Spleen (tissue), 11 donors: ENCODE measurements at regions not wholly inside any gene's neighbourhood (a gene's known extent, or its start where the extent isn't known, plus 50 kb on each side); places are given as distances from the start of the nearest gene placed in this dataset.

Experiments used
- DNase-seq: peaks from one replicate; pipeline ENCODE4 v3.0.0-alpha.2; 2020
- H3K27ac ChIP-seq, 8 donors: fragments of 200-600 bp; sonication (generic) in 7 of 8; 1 replicate in 4 of 8; 2 replicates in 4 of 8; pipeline versions ENCODE4 v1.5.0 to v1.8.0; 2016 to 2021; ENCODE audit warnings: inconsistent platforms in 4 of 8, mild to moderate bottlenecking in 4 of 8, moderate library complexity in 1 of 8
- H3K27me3 ChIP-seq, 7 donors: fragments of 200-600 bp; sonication (generic) in 6 of 7; replicated peaks in 1 of 7; 1 replicate in 4 of 7; 2 replicates in 3 of 7; pipeline versions ENCODE4 v1.5.0 to v1.8.0; 2016 to 2021; ENCODE audit warnings: inconsistent platforms in 3 of 7, mild to moderate bottlenecking in 1 of 7
- H3K36me3 ChIP-seq, 6 donors: fragments of 200-600 bp; sonication (generic) in 5 of 6; 1 replicate in 4 of 6; 2 replicates in 2 of 6; pipeline versions ENCODE4 v1.5.0 to v1.8.0; 2016 to 2021; ENCODE audit warnings: inconsistent platforms in 2 of 6
- H3K4me1 ChIP-seq, 6 donors: fragments of 200-600 bp; sonication (generic) in 5 of 6; 1 replicate in 3 of 6; 2 replicates in 3 of 6; pipeline versions ENCODE4 v1.5.0 to v1.8.0; 2016 to 2021; ENCODE audit warnings: inconsistent platforms in 3 of 6
- H3K4me3 ChIP-seq, 8 donors: fragments of 200-600 bp; sonication (generic) in 7 of 8; 1 replicate in 4 of 8; 2 replicates in 4 of 8; pipeline versions ENCODE4 v1.5.0 to v1.8.0; 2016 to 2021; ENCODE audit warnings: inconsistent platforms in 4 of 8, mild to moderate bottlenecking in 4 of 8, moderate library complexity in 2 of 8
- H3K9me3 ChIP-seq, 8 donors: fragments of 200-600 bp; sonication (generic) in 7 of 8; 1 replicate in 4 of 8; 2 replicates in 4 of 8; pipeline versions ENCODE4 v1.5.0 to v1.8.0; 2016 to 2021; ENCODE audit warnings: inconsistent platforms in 4 of 8
- POLR2A ChIP-seq, 3 donors: fragments of 450-650 bp; IDR thresholded peaks; one replicate each; pipeline ENCODE4 v1.5.1; 2017; ENCODE audit warnings: antibody characterized with exemption in 3 of 3, mild to moderate bottlenecking in 1 of 3
- POLR2AphosphoS5 ChIP-seq, 3 donors: sonication (generic); formaldehyde crosslinking; IDR thresholded peaks; one replicate each; pipeline ENCODE4 v1.5.1; 2017; ENCODE audit warnings: antibody characterized with exemption in 3 of 3
- WGBS, 5 donors: extraction: QIAGEN DNeasy Blood & Tissue Kit in 3 of 5; methylation state at CpG; one replicate each; pipeline versions ENCODE4 v1.1.5 to v1.1.7; 2013 to 2018; 5-methylcytosine and 5-hydroxymethylcytosine counted together
- intact Hi-C: fragments of 100-400 bp; cut with DNase I; formaldehyde crosslinking; loops from one replicate; pipeline ENCODE4 v1.15.0; 2023; ENCODE audit warnings: low total_unique reads
- TF ChIP-seq, protein P1 (sequence below), 11 experiments: fragments of 200-600 bp in 7 of 11; fragments of 450-650 bp in 4 of 11; sonication (generic) in 4 of 11; IDR thresholded peaks in 8 of 11; conservative IDR thresholded peaks in 3 of 11; 1 replicate in 7 of 11; 2 replicates in 4 of 11; pipeline versions ENCODE4 v1.4.0 to v1.8.0; 2016 to 2021; ENCODE audit warnings: antibody characterized with exemption in 11 of 11, inconsistent platforms in 4 of 11, mild to moderate bottlenecking in 1 of 11
- donor health status: healthy with polysubstance abuse.
- donor health status: DM: no; HTN: no; CAD: no; lungs with moderate emphysema.
- donor health status: DM: no; HTN: no; CAD: no.
- donor health status: Bipolar disorder and iron deficiency.
- donor health status: healthy.
- donor health status: DM: no; HTN: no; CAD: no.
- donor health status: DM: yes; HTN: yes; CAD: no.

DNA sequence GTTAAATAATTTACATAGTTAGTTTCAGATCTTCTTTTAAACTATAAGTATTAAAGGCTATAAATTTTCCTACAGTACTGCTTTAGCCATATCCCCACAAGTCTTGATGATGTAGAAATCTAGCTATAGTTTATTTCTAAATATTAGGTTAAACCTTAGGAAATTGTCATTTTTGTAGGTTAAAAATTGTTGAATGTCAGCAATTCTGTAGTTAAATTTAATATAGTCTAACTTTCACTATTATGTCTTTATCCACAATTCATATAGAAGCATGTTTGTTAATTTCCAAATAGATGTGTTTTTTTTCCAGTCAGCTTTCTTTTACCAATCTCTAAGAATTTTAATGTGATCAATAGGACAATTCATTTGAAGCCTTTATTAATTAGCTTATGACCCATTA lies 199.7 kb downstream of the ETAA1 start:
- Histone ChIP-seq H3K36me3 (no peaks in the 10 kb centered on the region), H3K27me3 (no peaks in the 10 kb centered on the region), H3K9me3 (peaks cover 0 to 44% (median 35%) of the 10 kb centered on the region in 8 donors), H3K4me1 (no peaks in the 10 kb centered on the region), H3K4me3 (no peak overlapping the region), H3K27ac (no peak overlapping the region)
- TF ChIP-seq, protein P1, sequence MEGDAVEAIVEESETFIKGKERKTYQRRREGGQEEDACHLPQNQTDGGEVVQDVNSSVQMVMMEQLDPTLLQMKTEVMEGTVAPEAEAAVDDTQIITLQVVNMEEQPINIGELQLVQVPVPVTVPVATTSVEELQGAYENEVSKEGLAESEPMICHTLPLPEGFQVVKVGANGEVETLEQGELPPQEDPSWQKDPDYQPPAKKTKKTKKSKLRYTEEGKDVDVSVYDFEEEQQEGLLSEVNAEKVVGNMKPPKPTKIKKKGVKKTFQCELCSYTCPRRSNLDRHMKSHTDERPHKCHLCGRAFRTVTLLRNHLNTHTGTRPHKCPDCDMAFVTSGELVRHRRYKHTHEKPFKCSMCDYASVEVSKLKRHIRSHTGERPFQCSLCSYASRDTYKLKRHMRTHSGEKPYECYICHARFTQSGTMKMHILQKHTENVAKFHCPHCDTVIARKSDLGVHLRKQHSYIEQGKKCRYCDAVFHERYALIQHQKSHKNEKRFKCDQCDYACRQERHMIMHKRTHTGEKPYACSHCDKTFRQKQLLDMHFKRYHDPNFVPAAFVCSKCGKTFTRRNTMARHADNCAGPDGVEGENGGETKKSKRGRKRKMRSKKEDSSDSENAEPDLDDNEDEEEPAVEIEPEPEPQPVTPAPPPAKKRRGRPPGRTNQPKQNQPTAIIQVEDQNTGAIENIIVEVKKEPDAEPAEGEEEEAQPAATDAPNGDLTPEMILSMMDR (IDR thresholded peaks at IDR 0.05 in 8 of 11, conservative IDR thresholded peaks at IDR 0.05 in 3 of 11): no peak
- no peak for TF ChIP-seq POLR2AphosphoS5 (IDR thresholded peaks at IDR 0.05)
- intact Hi-C loops: no loop called here
- DNase-seq: no peak

GRCh38 chr2:67599561-67599960 lies 202.4 kb downstream of the ETAA1 start:
- Histone ChIP-seq H3K4me1 (no peaks in the 10 kb centered on the region), H3K27ac (no peak overlapping the region), H3K27me3 (no peaks in the 10 kb centered on the region), H3K36me3 (no peaks in the 10 kb centered on the region), H3K4me3 (no peak overlapping the region), H3K9me3 (peaks cover 0 to 26% (median 16%) of the 10 kb centered on the region in 8 donors)
- TF ChIP-seq, protein P1 (IDR thresholded peaks at IDR 0.05 in 8 of 11, conservative IDR thresholded peaks at IDR 0.05 in 3 of 11): no peak
- TF ChIP-seq POLR2AphosphoS5 (IDR thresholded peaks at IDR 0.05): no peak
- no peak for TF ChIP-seq POLR2A (IDR thresholded peaks at IDR 0.05)
- no peak for DNase-seq
- intact Hi-C loops: no loop called here

GRCh38 chr2:67600222-67600871 lies 203.2 kb downstream of the ETAA1 start:
- intact Hi-C loops: no loop called here
- DNase-seq: no peak
- Histone ChIP-seq H3K4me3 (no peak overlapping the region), H3K36me3 (no peaks in the 10 kb centered on the region), H3K27ac (no peak overlapping the region), H3K9me3 (peaks cover 0 to 22% (median 8%) of the 10 kb centered on the region in 8 donors), H3K4me1 (no peaks in the 10 kb centered on the region), H3K27me3 (no peaks in the 10 kb centered on the region)
- TF ChIP-seq POLR2A (IDR thresholded peaks at IDR 0.05) (no peak), POLR2AphosphoS5 (IDR thresholded peaks at IDR 0.05) (no peak)
- TF ChIP-seq, protein P1 (IDR thresholded peaks at IDR 0.05 in 8 of 11, conservative IDR thresholded peaks at IDR 0.05 in 3 of 11): no peak
- 75 to 86% (median 82%) methylated on average over 10 of the region's 10 CpGs for WGBS, 5 donors

GRCh38 chr2:67600946-67601345 lies 203.8 kb downstream of the ETAA1 start:
- 78 to 88% (median 86%) methylated on average over 1 of the region's 1 CpG for WGBS, 5 donors
- no peak for DNase-seq
- H3K27ac ChIP-seq: no peak overlapping the region
- H3K4me3 ChIP-seq: no peak overlapping the region
- H3K27me3 ChIP-seq: no peaks in the 10 kb centered on the region
- no peak for TF ChIP-seq POLR2AphosphoS5 (IDR thresholded peaks at IDR 0.05)
- no peak for TF ChIP-seq POLR2A (IDR thresholded peaks at IDR 0.05)
- TF ChIP-seq, protein P1 (IDR thresholded peaks at IDR 0.05 in 8 of 11, conservative IDR thresholded peaks at IDR 0.05 in 3 of 11): no peak
- H3K9me3 ChIP-seq: peaks cover 0 to 17% (median 7%) of the 10 kb centered on the region in 8 donors
- intact Hi-C loops: no loop called here
- H3K4me1 ChIP-seq: no peaks in the 10 kb centered on the region
- no peaks in the 10 kb centered on the region for H3K36me3 ChIP-seq
